Testis (tissue), 2 donors: ENCODE measurements at regions not wholly inside any gene's neighbourhood (a gene's known extent, or its start where the extent isn't known, plus 50 kb on each side); places are given as distances from the start of the nearest gene placed in this dataset.
"Not testable (repeated sequence)": the region's sequence is repeated elsewhere in the genome, so short reads cannot be mapped to it uniquely, and the experiment has no call there.

Source experiments
- DNase-seq: peaks from one replicate; pipeline ENCODE4 v3.0.0-alpha.2; 2019
- H3K27ac ChIP-seq, 2 donors: fragments of 200-600 bp; sonication (generic); one replicate each; pipeline ENCODE4 v1.5.1; 2019
- H3K27me3 ChIP-seq: fragments of 200-600 bp; sonication (generic); one replicate; pipeline ENCODE4 v1.5.1; 2019
- H3K36me3 ChIP-seq: fragments of 200-600 bp; sonication (generic); one replicate; pipeline ENCODE4 v1.5.1; 2017; ENCODE audit warnings: low read depth; ENCODE audit errors: missing control alignments
- H3K4me1 ChIP-seq: fragments of 200-600 bp; sonication (generic); one replicate; pipeline ENCODE4 v1.5.1; 2019
- H3K4me3 ChIP-seq, 2 donors: fragments of 200-600 bp; sonication (generic); one replicate each; pipeline ENCODE4 v1.5.1; 2017 to 2019
- H3K9me3 ChIP-seq: fragments of 200-600 bp; sonication (generic); one replicate; pipeline ENCODE4 v1.5.1; 2017
- CTCF ChIP-seq, 3 experiments: fragments of 450-650 bp in 2 of 3; fragments of 200-600 bp in 1 of 3; sonication (generic) in 1 of 3; IDR thresholded peaks; one replicate each; pipeline ENCODE4 v1.5.1; 2016 to 2019; ENCODE audit warnings: antibody characterized with exemption in 3 of 3, mild to moderate bottlenecking in 2 of 3, moderate library complexity in 1 of 3
- POLR2A ChIP-seq: fragments of 450-650 bp; IDR thresholded peaks from one replicate; pipeline ENCODE4 v1.6.1; 2017; ENCODE audit warnings: antibody characterized with exemption, mild to moderate bottlenecking, moderate library complexity
- WGBS, 2 donors: methylation state at CpG; one replicate each; pipeline ENCODE4 v1.1.5; 2018; 5-methylcytosine and 5-hydroxymethylcytosine counted together
- intact Hi-C: fragments of 100-400 bp; cut with DNase I; formaldehyde crosslinking; loops from one replicate; pipeline ENCODE4 v1.15.1; 2023; ENCODE audit warnings: low total_unique reads

GRCh38 chr13:80695841-80696240 is 354.9 kb upstream of the SPRY2 start:
- intact Hi-C loops: no loop called here
- WGBS, 2 donors: 71 to 85% methylated on average over 1 of the region's 1 CpG
- DNase-seq: no peak
- H3K36me3 ChIP-seq: no peaks in the 10 kb centered on the region
- no peaks in the 10 kb centered on the region for H3K4me1 ChIP-seq
- no peak overlapping the region for H3K4me3 ChIP-seq
- no peaks in the 10 kb centered on the region for H3K9me3 ChIP-seq
- no peak overlapping the region for H3K27ac ChIP-seq
- no peaks in the 10 kb centered on the region for H3K27me3 ChIP-seq
- no peak for TF ChIP-seq POLR2A

- H3K4me1 ChIP-seq, H3K27me3 ChIP-seq, H3K27ac ChIP-seq, DNase-seq, intact Hi-C loops, H3K36me3 ChIP-seq, H3K4me3 ChIP-seq, H3K9me3 ChIP-seq: not testable (repeated sequence)
- WGBS, 2 donors: 89 to 93% methylated on average over 2 of the region's 2 CpGs
Observed at GRCh38 chr13:80691814-80692213, 350.9 kb upstream of the SPRY2 start.

- H3K27ac ChIP-seq: no peak overlapping the region
- DNase-seq: no peak
- 81 to 86% methylated on average over 3 of the region's 3 CpGs for WGBS, 2 donors
- intact Hi-C loops: no loop called here
- no peaks in the 10 kb centered on the region for H3K27me3 ChIP-seq
- no peaks in the 10 kb centered on the region for H3K9me3 ChIP-seq
- no peak overlapping the region for H3K4me3 ChIP-seq
- TF ChIP-seq CTCF (IDR thresholded peaks at IDR 0.05) (no peak), POLR2A (no peak)
- no peaks in the 10 kb centered on the region for H3K36me3 ChIP-seq
- no peaks in the 10 kb centered on the region for H3K4me1 ChIP-seq
Observed at GRCh38 chr13:80690208-80690607, 349.3 kb upstream of the SPRY2 start.

GRCh38 chr13:80688593-80688992 is 347.7 kb upstream of the SPRY2 start:
- TF ChIP-seq CTCF (IDR thresholded peaks at IDR 0.05): no peak
- TF ChIP-seq POLR2A: no peak
- intact Hi-C loops: no loop called here

GRCh38 chr13:80685942-80686341 is 345.0 kb upstream of the SPRY2 start:
- 80 to 93% methylated on average over 1 of the region's 1 CpG for WGBS, 2 donors
- Histone ChIP-seq H3K4me1 (no peaks in the 10 kb centered on the region), H3K27ac (no peak overlapping the region), H3K4me3 (no peak overlapping the region), H3K36me3 (no peaks in the 10 kb centered on the region), H3K27me3 (no peaks in the 10 kb centered on the region), H3K9me3 (no peaks in the 10 kb centered on the region)
- TF ChIP-seq POLR2A (no peak), CTCF (IDR thresholded peaks at IDR 0.05) (no peak)
- intact Hi-C loops: no loop called here
- no peak for DNase-seq

More at GRCh38 chr13:80688593-80688992, 347.7 kb upstream of the SPRY2 start:
- H3K4me3 ChIP-seq: no peak overlapping the region
- no peaks in the 10 kb centered on the region for H3K4me1 ChIP-seq
- no peaks in the 10 kb centered on the region for H3K27me3 ChIP-seq
- no peaks in the 10 kb centered on the region for H3K9me3 ChIP-seq
- no peak for DNase-seq
- H3K27ac ChIP-seq: no peak overlapping the region
- H3K36me3 ChIP-seq: no peaks in the 10 kb centered on the region

GRCh38 chr13:80684217-80684991 is 343.5 kb upstream of the SPRY2 start:
- Histone ChIP-seq H3K4me3 (no peak overlapping the region), H3K4me1 (no peaks in the 10 kb centered on the region), H3K27me3 (no peaks in the 10 kb centered on the region), H3K36me3 (no peaks in the 10 kb centered on the region), H3K27ac (no peak overlapping the region), H3K9me3 (no peaks in the 10 kb centered on the region)
- DNase-seq: no peak
- TF ChIP-seq CTCF (IDR thresholded peaks at IDR 0.05) (no peak), POLR2A (no peak)
- WGBS, 2 donors: 67 to 77% methylated on average over 2 of the region's 2 CpGs
- intact Hi-C loops: no loop called here
